C4-2B (cell line): ENCODE measurements at regions not wholly inside any gene's neighbourhood (a gene's known extent, or its start where the extent isn't known, plus 50 kb on each side); places are given as distances from the start of the nearest gene placed in this dataset.

Source experiments
- H3K27ac ChIP-seq: fragments of 450-650 bp; 2 replicates; pipeline ENCODE4 v1.5.1; 2017
- CTCF ChIP-seq: fragments of 450-650 bp; conservative IDR thresholded peaks from 2 replicates; pipeline ENCODE4 v1.5.1; 2017; ENCODE audit warnings: mild to moderate bottlenecking
- ZFX ChIP-seq: fragments of 450-650 bp; IDR thresholded peaks from 2 replicates; pipeline ENCODE4 v1.6.1; 2017

DNA sequence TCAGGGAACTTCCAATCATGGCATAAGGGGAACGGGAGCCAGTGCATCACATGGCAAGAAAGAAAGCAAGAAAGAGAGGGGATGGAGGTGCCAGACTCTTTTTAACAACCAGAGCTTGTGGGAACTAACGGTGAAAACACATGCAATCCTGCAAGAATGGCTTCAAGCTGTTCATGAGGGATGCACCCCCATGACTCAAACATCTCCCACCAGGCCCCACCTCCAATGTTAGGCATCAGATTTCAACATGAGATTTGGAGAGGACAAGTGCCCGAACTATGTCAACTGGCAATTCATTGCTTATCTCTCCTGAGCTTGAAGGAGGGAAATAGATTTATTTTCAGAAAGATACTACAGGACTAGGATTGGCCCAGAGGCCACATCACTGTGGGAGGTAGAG, 270.0 kb downstream of the SLC4A3 start:
- no peak overlapping the region for H3K27ac ChIP-seq
- TF ChIP-seq ZFX (no peak), CTCF (no peak)

DNA sequence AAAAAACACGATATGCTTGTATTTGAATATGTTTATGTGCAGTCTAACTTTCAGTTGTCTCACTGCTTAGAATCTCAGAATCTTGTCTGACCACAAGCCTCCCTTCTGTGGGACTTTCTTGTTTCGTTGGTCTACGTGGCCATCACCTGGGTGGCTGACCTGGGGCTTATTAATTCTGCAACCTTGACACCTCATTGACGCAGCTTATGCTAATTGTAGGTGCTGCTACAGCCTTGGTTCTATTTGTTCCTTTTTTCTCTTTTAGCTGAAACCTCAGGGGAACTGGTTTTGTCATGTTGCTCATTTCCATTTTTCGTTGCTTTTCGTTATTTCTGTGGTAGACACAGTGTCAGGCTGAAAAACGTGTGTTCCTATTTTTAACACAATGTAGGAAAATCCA, 273.7 kb downstream of the SLC4A3 start:
- no peak for TF ChIP-seq ZFX
- no peak for TF ChIP-seq CTCF
- H3K27ac ChIP-seq: no peak overlapping the region

DNA sequence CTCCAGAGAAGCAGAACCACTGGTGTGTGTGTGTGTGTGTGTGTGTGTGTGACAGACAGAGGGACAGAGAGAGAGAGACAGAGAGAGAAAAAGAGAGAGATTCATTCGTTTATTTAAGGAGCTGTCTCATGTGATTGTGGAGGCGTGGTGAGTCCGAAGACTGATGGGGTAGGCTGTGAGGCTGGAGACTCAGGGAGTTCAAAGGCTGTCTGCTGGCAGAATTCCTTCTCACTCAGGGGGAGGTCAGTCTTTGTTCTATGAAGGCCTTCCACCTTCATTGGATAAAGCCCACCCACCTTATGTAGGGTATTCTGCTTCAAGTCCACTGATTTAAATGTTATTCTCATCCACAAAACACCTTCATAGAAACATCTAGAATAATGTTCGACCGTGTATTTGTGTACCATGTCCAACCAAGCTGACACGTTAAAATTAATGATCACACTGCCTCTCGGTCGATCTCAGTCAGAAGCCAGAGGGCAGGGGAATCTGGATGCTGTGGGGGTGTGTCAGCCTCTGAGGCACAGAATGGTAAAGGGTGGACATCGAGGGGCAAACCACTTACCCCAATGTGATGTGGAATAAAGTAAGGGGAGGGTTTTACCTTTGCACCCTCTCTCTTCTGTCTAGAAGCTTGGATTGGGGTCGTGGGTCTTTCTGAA, 275.6 kb downstream of the SLC4A3 start:
- no peak for TF ChIP-seq CTCF
- no peak for TF ChIP-seq ZFX

DNA sequence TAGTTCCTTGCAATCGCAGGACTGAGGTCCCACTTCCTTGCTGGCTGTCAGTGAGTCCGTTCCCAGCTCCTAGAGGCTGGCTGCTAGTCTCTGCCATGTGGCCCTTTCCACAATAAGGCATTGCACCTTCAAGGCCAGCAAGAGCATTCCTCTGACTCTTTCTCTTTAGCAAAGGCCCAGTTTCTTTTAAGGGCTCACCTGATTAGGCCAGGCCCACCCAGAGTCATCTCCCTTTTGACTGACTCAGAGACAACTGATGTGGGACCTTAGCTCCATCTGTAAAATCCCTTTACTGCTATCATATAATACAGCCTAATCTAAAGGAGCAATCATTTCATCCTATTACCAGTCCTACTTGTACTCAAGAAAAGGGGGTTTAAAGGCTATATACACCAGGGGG, 278.2 kb downstream of the SLC4A3 start:
- TF ChIP-seq ZFX (no peak), CTCF (no peak)
- no peak overlapping the region for H3K27ac ChIP-seq

More for the DNA sequence above, 275.6 kb downstream of the SLC4A3 start:
- H3K27ac ChIP-seq: no peak overlapping the region

- TF ChIP-seq ZFX: no peak
- TF ChIP-seq CTCF: no peak
- H3K27ac ChIP-seq: no peak overlapping the region
Observed at GRCh38 chr2:219906114-219907010, 278.9 kb downstream of the SLC4A3 start.

DNA sequence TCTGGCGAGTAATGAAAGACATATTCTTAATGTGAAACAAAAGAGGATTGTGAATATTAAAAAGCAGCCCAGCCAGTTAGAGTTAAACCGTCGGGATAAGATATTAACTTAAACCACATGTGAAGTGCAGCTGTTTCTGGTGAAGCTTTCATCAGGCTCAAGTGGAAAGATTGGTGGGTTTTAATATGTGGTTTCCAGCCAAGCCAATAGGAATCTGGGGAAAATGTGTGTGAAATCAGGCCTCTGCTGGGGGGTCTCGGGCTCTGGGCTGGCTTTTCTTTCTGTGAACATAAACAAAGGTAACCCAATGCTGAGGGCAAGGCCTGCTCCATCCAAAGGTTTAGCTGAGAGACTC, 279.6 kb downstream of the SLC4A3 start:
- H3K27ac ChIP-seq: no peak overlapping the region
- TF ChIP-seq CTCF (no peak), ZFX (no peak)

- H3K27ac ChIP-seq: no peak overlapping the region
- no peak for TF ChIP-seq ZFX
- no peak for TF ChIP-seq CTCF
Observed at GRCh38 chr2:219908538-219908937, 281.1 kb downstream of the SLC4A3 start.
